GM12873 (cell line): ENCODE measurements at regions not wholly inside any gene's neighbourhood (a gene's known extent, or its start where the extent isn't known, plus 50 kb on each side); places are given as distances from the start of the nearest gene placed in this dataset.

Experiments
- CTCF ChIP-seq: IDR thresholded peaks from 2 replicates; pipeline ENCODE4 v1.5.1; 2012; ENCODE audit warnings: low read depth, mild to moderate bottlenecking, moderate library complexity, low read length, control low read depth; ENCODE audit not compliant: insufficient read depth; ENCODE audit errors: missing control alignments

- TF ChIP-seq CTCF, result no peak
Measured at GRCh38 chr4:133694416-133694815, 507.2 kb downstream of the PABPC4L start.

- no peak for TF ChIP-seq CTCF
Measured at GRCh38 chr4:133683967-133684366, 517.6 kb downstream of the PABPC4L start.

GRCh38 chr4:133668061-133668851, 519.2 kb downstream of the PCDH10 start:
- TF ChIP-seq CTCF, result no peak

- no peak for TF ChIP-seq CTCF
Measured at GRCh38 chr4:133647206-133647605, 498.1 kb downstream of the PCDH10 start.

GRCh38 chr4:133641191-133641590, 492.1 kb downstream of the PCDH10 start:
- TF ChIP-seq CTCF, result no peak

- no peak for TF ChIP-seq CTCF
Measured at GRCh38 chr4:133638751-133639150, 489.7 kb downstream of the PCDH10 start.

- no peak for TF ChIP-seq CTCF
Measured at GRCh38 chr4:133637161-133637560, 488.1 kb downstream of the PCDH10 start.
